ENCODE measurements at regions not wholly inside any gene's neighbourhood (a gene's known extent, or its start where the extent isn't known, plus 50 kb on each side); places are given as distances from the start of the nearest gene placed in this dataset.

DNA sequence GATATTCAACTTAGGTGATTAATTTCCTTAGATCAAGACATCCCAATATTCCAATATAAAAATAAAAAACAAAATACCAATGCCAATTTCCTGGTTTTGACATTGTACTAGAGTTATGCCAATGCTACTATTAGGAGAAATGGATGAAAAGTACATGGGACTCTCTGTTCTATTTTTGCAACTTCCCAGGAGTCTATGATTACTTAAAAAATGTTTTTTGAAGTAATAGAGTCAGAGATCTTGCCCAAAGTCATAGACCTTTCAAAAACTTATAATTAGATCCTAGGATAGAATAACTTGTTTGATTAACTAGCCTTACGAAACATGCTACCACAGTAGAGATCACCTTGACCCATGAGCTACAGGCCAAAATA lies 73.6 kb upstream of the MAOA start:
- no peak for DNase-seq

DNA sequence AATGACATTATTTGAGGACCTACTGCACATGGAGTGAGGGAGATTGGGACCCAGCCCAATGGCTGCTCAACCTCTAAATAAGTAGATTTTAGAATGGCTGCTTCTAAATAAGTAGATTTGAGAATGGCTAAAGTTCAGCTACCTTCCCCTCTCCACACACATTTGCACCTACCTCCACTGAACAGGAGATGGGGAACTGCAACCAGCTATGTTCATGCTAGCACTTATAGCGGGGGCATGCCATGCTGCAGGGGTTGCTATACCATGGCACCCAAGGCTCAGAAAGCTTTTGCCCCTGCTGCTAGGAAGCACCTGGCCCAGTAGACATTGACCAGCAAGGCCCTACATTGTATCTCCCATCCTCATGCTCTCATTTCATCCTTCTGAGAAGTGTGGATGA lies 70.2 kb upstream of the MAOA start:
- no peak for DNase-seq

DNA sequence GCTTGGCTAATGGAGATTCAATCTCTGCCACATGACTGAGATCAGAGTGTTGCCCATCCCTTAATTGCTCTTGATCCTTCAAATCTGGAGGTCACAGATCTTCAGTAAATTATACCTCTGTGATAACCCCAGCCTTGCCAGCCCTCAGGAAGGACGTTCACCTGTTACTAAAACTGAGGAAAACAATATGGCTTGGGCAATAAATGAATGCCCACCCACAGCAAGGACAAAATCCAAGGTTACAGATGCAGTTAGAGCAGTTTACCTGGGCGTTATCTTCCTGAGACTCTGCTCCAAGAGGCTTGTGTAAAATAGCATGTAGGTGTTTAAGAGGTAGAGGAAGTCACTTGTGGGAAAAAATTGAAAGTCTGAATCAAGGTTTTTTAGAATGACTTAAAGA lies 69.3 kb upstream of the MAOA start:
- no peak for DNase-seq

DNA sequence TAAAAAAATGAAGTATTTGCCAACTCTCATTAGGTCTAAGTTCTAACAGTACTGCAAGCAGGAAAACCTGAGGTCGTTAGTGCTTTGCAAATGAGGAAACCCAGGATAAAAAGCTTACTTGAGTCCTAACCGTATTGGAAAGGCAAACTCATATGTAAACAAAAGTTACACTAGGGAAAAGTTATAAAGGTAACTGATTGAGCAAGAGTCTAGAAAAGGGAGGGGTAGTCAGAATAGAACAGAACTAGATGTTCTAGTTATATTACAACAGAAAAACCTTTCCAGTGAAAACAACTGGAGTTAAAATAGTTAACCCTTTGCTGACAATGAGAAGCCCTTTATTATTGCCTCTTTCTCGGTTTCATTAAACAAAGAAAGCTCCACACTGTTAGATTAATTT lies 66.4 kb upstream of the MAOA start:
- DNase-seq = no peak

DNA sequence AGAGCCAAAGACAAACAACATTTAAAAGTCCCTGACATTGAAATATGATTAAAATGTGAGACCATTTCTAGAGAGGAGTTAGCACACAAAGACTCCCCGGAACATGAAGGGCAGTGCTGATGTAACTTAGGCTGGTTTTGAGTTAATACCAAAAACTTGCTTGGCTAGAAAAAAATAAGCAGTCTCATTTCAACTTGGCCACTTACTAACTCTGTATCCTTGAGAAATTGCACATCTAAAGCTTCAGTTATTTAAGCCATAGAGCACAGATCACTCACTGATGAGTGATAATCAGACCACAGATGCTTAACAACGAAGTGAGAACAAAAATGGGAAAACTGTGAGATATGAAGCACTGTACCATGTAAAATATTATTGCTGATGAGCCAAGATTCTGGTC lies 65.9 kb upstream of the MAOA start:
- no peak for DNase-seq

DNA sequence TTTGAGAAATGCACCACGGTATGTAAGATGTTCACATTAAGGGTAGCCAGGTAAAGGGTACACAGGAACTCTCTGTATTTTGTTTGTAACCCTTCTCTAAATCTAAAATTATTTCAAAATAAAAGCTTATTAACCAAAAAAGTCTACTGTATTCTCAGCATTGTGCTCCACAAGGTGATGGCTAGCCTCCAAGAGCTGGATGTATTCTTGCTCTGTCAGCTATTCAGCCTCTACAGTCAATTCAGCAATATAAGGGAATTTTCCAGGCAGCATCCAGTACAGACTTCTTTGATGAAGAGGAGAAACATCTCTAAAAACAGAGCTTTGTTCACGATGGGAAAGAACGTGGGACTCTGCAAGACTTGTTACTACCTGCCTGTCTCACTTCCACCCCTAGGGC lies 63.5 kb upstream of the MAOA start:
- no peak for DNase-seq

DNA sequence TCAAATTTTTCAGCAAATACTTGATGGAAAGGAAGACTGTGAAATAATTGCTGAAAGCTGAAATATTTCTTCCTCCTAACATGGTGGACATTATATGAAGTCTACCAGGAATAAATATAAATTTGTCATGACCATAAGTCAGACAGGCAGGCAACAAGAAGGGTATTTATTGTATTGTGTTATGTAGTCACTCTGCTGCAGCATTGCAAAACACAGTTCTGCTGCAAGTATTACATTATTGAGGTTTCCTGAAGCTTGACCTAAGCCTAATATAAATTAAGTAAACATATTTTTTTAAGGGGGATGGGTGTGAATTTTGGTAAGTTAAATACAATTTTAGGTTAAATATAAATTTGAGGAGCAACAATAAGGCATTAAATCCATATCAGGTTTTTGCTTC lies 60.2 kb upstream of the MAOA start:
- DNase-seq = no peak

DNA sequence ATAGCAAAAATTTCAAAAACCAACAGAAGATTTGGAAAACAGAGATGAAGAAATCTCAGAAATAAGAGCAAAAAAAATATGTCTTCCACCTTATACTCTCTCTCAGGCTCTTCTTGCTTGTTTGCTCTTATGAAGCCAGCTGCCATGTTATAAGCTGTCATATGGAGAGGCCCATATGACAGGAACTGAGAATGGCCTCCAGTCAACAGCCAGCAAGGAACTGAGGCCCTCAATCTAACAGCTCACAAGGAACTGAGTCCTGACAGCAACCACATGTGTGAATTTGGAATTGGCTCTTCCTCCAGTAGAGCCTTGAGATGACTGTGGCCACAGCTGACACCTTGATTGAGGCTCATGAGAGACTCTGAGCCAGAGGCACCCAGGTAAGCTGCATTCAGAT lies 51.3 kb upstream of the MAOA start:
- DNase-seq = no peak

DNA sequence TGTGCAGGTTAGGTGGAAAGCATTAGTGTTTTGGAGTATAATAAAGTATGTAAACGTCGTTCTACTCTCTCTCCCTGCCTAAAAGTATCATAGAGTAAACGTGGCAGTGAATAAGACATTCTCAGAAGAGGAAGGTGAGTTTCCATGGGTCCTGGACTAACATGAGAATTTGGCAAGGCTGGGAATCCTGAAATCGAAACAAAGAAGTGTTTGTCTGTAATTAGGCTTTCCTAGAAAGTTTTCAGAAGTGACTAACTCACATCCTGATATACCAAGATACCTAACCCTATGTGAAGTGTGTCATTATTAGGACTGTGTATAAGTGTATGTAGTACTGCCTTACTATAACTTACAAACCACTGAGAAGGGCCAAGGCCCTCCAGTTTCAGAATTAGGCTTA lies 50.7 kb upstream of the MAOA start:
- DNase-seq = no peak
